ENCODE measurements at regions not wholly inside any gene's neighbourhood (a gene's known extent, or its start where the extent isn't known, plus 50 kb on each side); places are given as distances from the start of the nearest gene placed in this dataset.

DNA sequence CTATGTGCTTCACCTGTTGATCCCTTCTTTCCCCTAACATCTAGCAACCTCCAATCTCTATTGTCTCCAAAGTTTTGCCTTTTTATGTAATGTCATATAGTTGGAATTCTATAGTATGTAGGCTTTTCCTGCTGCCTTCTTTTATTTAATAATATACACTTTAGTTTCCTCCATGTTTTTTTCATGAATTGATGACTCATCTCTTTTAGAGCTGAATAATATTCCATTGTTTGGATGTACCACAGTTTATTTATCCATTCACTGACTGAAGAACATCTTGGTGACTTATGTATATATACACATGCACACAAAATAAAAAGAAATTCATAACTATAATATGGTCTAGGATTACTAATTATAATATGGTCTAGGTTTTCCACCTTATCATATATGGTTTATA lies 1314.2 kb downstream of the OTOL1 start:
- no peak for DNase-seq (ENCODE audit: low read depth in 3 of 3)

DNA sequence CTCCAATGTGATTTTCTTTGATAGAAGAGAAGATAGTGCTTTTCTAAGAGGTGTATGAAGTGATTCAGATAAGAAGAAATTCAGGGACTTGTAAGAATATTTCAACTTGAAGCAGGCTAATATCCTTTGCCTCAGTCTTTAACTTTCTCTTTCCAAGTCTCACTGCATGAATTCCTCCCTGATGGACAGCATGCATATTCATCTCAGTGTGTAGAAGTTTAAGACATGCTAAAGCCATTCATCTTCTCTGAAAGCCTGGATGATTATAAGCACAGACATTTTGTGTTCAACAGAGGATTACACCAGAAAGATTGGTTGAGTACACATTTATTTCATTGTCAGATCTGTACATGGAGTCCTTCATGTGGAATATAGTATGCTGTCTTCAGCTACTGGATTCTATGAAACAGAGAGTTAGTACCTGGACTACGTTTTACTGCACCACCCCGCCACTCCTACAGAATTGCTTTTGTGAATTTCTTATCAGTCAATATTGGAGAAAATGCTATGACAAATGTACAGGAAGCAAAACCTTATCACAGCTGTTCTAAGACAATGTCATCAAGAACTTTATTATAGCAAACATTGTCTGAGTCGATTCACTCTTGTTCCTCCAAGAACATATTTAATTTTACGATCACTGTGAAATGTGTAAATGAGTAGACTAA lies 1346.1 kb downstream of the OTOL1 start:
- DNase-seq (ENCODE audit: low read depth in 3 of 3) = no peak

DNA sequence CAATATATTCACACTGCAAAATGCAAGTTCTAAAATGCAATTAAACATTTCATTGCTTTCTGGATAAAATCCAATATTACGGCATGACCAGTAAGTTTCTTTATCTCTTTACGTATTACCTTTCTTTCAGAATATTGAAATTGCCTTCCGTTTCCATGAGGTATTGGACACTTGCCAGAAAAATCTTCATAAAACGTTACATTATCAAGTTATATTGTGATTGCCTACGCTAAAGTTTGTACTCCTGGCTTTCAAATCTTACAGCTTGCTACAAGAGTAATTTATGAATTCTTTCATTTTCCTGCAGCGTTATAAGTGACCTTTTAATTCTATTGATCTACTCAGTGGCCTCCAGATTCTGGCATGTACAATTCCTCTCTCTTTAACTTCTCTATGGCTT lies 1349.3 kb downstream of the OTOL1 start:
- no peak for DNase-seq (ENCODE audit: low read depth in 3 of 3)

- DNase-seq (ENCODE audit: low read depth in 3 of 3) = no peak
These were observed 1350.9 kb downstream of the OTOL1 start for GRCh38 chr3:162847511-162847910.

- DNase-seq (ENCODE audit: low read depth in 3 of 3) = no peak
These were observed 1367.0 kb downstream of the OTOL1 start for GRCh38 chr3:162863579-162863978.

DNA sequence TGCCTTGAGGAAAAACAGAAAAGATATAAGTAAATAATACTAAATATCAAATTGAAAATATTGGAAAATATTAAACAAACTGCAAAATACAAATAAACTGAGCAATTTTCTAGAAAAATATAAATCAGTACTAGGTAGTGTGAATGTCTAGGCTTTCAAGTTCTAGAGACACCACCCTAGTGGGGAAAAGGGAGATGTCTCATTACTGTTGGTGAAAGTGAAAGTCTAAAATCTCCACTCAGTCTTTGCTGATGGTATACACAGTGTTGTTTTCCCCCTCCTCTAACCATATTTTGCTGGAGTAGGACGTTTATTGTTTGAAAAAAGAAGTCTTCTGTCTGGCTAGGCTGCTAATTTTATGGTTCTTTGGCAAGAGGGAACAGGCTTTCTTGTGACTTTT lies 1368.9 kb downstream of the OTOL1 start:
- no peak for DNase-seq (ENCODE audit: low read depth in 3 of 3)

DNA sequence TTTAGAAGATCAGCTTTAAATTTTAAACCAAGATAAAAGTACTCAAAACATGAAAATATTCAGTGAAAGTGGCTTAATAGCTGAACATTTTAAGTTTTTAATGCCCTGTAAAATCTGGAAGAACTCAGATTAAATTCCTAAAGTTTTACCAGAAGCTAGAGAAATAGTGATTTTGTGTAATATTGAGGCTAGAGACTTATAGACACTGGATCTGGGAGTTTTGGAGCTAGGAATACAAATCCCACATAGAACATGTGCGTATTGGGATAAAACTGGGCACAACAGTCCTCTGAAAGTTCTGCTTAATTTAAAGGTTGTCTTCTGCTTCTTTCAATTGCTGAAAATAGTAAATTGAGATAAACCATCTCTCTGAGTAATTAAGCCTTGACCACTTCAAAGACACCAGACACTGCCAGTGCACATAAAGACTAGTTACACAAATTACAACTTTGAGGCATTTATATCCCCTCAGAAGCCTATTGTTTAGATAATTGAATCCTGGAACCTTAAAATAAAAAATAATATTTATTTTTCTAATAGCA lies 1382.5 kb downstream of the OTOL1 start:
- DNase-seq (ENCODE audit: low read depth in 3 of 3) = no peak

- DNase-seq (ENCODE audit: low read depth in 3 of 3) = no peak
These were observed 1387.8 kb downstream of the OTOL1 start for GRCh38 chr3:162884373-162884772.

GRCh38 chr3:162892921-162893793 lies 1396.5 kb downstream of the OTOL1 start:
- DNase-seq (ENCODE audit: low read depth in 3 of 3) = no peak

- DNase-seq (ENCODE audit: low read depth in 3 of 3) = no peak
These were observed 1400.7 kb downstream of the OTOL1 start for GRCh38 chr3:162897291-162897690.

- DNase-seq (ENCODE audit: low read depth in 3 of 3) = no peak
These were observed 1435.9 kb downstream of the OTOL1 start for GRCh38 chr3:162932503-162932902.

GRCh38 chr3:162933656-162934055 lies 1437.0 kb downstream of the OTOL1 start:
- DNase-seq (ENCODE audit: low read depth in 3 of 3) = no peak

GRCh38 chr3:162936706-162937105 lies 1440.1 kb downstream of the OTOL1 start:
- DNase-seq (ENCODE audit: low read depth in 3 of 3) = no peak

DNA sequence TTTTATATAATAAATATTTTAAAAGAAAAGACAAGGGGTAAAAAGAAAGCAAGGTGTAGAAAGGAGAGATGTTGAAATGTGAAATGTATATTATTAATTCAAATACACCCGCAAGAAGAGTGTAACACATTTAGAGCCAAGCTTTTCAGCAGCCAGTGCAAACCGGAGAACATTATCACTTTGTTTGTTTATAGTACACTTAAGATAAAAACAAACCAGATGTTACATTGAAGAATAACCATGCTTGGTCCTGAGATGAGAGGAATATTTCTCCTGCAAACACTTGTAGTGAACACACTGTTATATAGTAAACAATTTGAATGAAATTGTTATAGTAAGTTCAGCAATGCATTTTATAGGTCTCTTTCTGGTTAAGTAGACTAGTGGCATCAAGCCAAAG lies 1441.5 kb downstream of the OTOL1 start:
- no peak for DNase-seq (ENCODE audit: low read depth in 3 of 3)

GRCh38 chr3:162945626-162946025 lies 1449.0 kb downstream of the OTOL1 start:
- no peak for DNase-seq (ENCODE audit: low read depth in 3 of 3)

DNA sequence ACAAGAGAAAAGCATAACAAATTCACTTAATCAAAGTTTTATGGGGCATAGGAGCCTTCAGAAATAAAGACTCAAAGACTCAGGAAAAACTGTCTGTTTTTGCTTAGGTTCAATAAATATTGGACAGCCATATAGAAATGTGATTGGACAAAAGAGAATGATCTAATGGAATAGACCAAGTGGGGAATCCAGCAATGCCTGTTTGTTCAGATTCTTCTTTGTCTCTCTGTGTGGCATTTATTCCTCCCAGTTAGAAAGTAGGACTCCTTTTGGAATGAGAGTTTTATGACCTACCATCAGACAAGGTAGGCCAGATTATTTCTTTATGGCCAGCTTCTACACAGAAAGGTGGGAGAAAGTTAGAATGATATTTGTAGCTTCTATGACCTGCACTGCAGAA lies 1460.1 kb downstream of the OTOL1 start:
- no peak for DNase-seq (ENCODE audit: low read depth in 3 of 3)

DNA sequence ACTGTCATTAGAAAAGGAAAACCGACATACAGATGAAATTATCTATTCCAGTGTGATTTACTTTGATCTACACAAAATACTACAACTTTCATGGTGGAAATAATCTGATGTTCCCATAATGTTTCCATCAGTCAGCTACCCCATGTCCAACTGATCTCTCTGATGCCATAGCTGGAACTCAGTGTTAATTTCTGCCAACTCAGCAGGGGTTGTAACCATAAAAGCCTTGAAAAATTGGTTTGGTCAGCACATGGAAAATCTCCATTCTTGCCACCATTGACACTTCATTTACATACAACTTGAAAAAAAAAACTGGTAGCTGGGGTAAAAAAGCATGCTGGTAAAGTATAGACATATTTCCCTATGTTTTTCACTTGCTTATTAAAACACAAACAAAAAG lies 1463.7 kb downstream of the OTOL1 start:
- DNase-seq (ENCODE audit: low read depth in 3 of 3) = no peak

DNA sequence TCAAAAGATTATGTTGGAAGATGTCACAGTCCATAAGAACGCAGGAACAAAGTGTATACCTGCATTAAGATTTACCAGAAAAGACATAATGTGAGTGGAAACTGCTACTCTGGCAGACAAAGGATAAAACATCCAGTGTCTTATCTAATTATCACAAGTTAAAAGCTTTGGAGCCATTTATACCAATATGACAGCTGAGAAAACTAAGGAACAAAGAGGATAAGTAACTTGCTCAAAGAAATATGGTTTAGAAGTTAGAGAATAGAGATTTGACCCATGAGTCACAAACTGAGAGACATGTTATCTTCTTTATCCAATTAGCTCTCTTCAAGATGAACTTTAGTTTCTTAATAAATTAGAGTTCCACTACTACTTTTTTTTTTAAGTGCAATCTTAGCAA lies 1473.7 kb downstream of the OTOL1 start:
- no peak for DNase-seq (ENCODE audit: low read depth in 3 of 3)

DNA sequence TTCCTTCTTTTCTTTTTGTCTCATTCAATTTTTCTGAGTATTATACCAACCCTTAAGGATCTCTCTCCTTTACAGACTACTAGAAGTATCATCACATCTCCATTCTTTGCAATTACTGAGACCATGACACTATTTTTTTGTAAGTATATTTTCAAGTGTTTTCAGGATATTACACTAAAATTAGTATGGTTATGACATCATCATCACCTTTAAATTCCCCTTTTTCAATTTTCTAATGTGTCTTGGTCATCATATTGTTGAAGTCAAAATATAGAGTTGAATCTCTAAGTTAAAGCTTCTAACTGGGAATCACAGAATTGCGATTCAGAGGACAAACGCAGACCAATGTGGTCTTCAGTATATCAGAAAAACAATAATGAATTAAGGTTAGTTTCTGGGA lies 1475.1 kb downstream of the OTOL1 start:
- DNase-seq (ENCODE audit: low read depth in 3 of 3) = no peak

DNA sequence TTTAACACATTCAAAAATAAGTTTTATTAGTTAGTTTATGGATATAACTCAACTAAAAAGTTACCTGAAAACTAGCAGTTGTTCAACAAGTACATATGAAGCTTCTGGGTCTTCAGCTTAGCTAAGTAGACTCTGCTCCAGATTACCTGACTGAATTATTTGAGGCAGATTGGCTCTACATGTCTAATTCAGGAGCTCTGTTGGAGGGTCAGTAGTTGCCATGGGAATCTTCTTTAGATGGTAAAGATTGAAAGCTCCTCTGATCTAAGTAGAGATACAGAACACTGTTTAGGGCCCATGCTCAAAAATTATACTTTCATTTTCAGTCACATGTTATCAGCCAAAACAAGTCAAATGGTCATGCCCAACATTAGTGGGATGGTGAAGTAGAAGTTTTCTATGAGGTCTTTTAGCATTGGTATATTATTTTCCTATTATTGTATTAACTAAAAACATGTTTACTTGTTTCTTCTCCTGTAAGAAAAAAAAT lies 1476.9 kb downstream of the OTOL1 start:
- DNase-seq (ENCODE audit: low read depth in 3 of 3) = no peak

GRCh38 chr3:162978136-162978535 lies 1481.5 kb downstream of the OTOL1 start:
- DNase-seq (ENCODE audit: low read depth in 3 of 3) = no peak

DNA sequence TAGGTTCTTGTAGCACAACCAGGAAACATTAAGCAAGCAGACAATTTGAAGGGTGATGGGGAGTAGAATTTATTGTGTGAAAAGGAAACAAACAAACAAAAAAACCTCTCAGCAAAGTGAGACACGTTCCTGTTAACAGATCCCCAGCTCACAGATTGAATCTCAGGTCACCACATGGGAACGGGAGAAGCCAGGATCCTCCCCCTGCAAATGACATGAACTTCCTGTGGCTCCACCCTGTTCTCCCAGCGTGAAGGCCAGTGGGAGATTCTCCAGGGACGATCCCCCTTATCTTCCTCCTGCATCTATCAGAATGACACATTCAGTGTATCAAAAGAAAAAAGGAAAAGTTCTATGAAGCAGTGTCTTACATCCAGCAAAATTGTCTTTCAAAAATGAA lies 1488.1 kb downstream of the OTOL1 start:
- DNase-seq (ENCODE audit: low read depth in 3 of 3) = no peak
